ENCODE measurements at regions not wholly inside any gene's neighbourhood (a gene's known extent, or its start where the extent isn't known, plus 50 kb on each side); places are given as distances from the start of the nearest gene placed in this dataset.

DNA sequence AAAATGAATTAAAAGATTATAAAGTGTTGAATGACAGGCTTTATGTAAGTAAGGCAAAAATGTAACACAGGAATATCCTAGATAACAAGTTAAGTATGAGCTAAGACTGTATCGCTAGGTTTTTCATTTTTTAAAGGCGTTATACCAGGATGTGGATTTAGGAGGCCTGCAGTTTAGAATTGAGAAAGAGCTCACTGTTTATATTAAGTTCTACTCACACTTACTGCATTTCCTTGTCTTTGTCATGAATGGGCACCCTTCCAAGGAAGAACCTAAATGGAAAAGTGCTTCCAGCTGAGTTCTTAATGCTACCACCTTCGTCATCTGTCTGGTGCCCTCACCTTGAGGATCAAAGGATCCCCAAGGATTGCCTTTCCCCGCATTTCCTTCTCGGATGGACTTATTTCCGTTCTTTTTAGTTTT lies 148.7 kb downstream of the SOX4 start:
- dilution Hi-C loops (cut with HindIII; ENCODE audit: low sequenced_read_pairs, unreplicated experiment): no loop called here
- in situ Hi-C loops (cut with MboI; ENCODE audit: low sequenced_read_pairs): no loop called here
- Histone ChIP-seq H3K9ac (ENCODE audit: low read depth, low read length) (no peak overlapping the region), H3K18ac (ENCODE audit: low read depth, low read length) (peak overlapping the region; percentile 3; the same call in 1 of the 2 replicates), H2AK5ac (ENCODE audit: low read depth, low read length) (peak overlapping the region; percentile 75; the same call in 1 of the 2 replicates), H2BK5ac (ENCODE audit: low read depth, low read length, poor library complexity, severe bottlenecking) (peak overlapping the region; percentile 62), H3K56ac (ENCODE audit: extremely low read depth, insufficient read depth, low read length) (no peak overlapping the region), H3K9me3 (ENCODE audit: control insufficient read depth, insufficient read depth, low read length) (no peaks in the 10 kb centered on the region), H3K27ac (ENCODE audit: insufficient read depth, low read length) (peak overlapping the region; percentile 47; the same call in 1 of the 2 replicates), H3K4ac (ENCODE audit: low read depth, low read length) (peak overlapping the region; percentile 74; the same call in 1 of the 2 replicates), H3K79me1 (ENCODE audit: low read depth in 1 of 2, low read length in 2 of 2) (peaks cover 0 to 26% of the 10 kb centered on the region in 2 experiments; a peak in 2 of 4 replicates), H3K14ac (replicated peaks; ENCODE audit: low read depth, low read length) (peak overlapping the region; percentile 69; the same call in 1 of the 2 replicates), H4K20me1 (ENCODE audit: insufficient read depth, low read length) (no peaks in the 10 kb centered on the region), H3K23ac (ENCODE audit: low read depth, low read length) (no peak overlapping the region), H2BK20ac (ENCODE audit: low read depth, low read length) (peak overlapping the region; percentile 95; the same call in 1 of the 2 replicates), H3K4me2 (ENCODE audit: low read depth, low read length) (peak overlapping the region; percentile 16), H2BK15ac (ENCODE audit: low read depth, low read length) (peak overlapping the region; percentile 37; the same call in 1 of the 3 replicates), H3K4me1 (ENCODE audit: control insufficient read depth, insufficient read depth, low read length) (peaks cover 11% of the 10 kb centered on the region), H4K91ac (ENCODE audit: insufficient read depth, low read depth, low read length) (peak overlapping the region; percentile 8; the same call in 1 of the 2 replicates), H4K5ac (ENCODE audit: low read depth, low read length) (no peak overlapping the region), H3K4me3 (ENCODE audit: insufficient read depth, low read depth, low read length) (no peak overlapping the region), H2AFZ (replicated peaks; ENCODE audit: low read length, poor library complexity) (no peak overlapping the region), H4K8ac (ENCODE audit: low read depth in 2 of 2, low read length in 2 of 2) (peak overlapping the region; percentile 64 to 86; a peak in 2 of 4 replicates), H3K9me1 (ENCODE audit: insufficient read depth, low read length) (no peaks in the 10 kb centered on the region; the same call in 1 of the 2 replicates), H2AK9ac (replicated peaks; ENCODE audit: low read depth, low read length, poor library complexity) (no peak overlapping the region), H3K36me3 (ENCODE audit: control insufficient read depth, insufficient read depth, low read length) (no peaks in the 10 kb centered on the region), H3K27me3 (ENCODE audit: control insufficient read depth, insufficient read depth, low read length) (no peaks in the 10 kb centered on the region), H2BK120ac (ENCODE audit: low read depth, low read length) (peak overlapping the region; percentile 82; the same call in 1 of the 2 replicates)
- no TSS peak for BruUV-seq (replicated peaks)
- WGBS, 2 experiments (ENCODE audit: extremely low coverage in 2 of 2, insufficient read length in 1 of 2): no CpG with 5 or more reads among the region's 6 CpGs
- TF ChIP-seq BHLHE40 (IDR thresholded peaks at IDR 0.05; ENCODE audit: low read depth, low read length): peak; percentile 45
- TF ChIP-seq MXI1 (IDR thresholded peaks at IDR 0.05; ENCODE audit: borderline replicate concordance, low read depth, low read length): no peak
- peak; percentile 90 for TF ChIP-seq CEBPB (IDR thresholded peaks at IDR 0.05; ENCODE audit: low read depth, low read length)
- intact Hi-C loops (cut with micrococcal nuclease): loop anchor here (5.0 kb wide), 2 partner anchors 145 to 405 kb away; no protein-coding TSS in a partner anchor
- ChIA-PET POLR2A (ENCODE audit: unreplicated experiment) (no interaction called here), CTCF (interaction anchor here (0.7 to 1.8 kb wide), 2 partner anchors 9 to 63 kb away, joined by 4 to 6 read pairs; no protein-coding TSS in a partner anchor)
- ATAC-seq (ENCODE audit: low read depth) (peak; percentile 82), DNase-seq (peak; percentile 98)
